GM23248 (cell line): ENCODE measurements at regions not wholly inside any gene's neighbourhood (a gene's known extent, or its start where the extent isn't known, plus 50 kb on each side); places are given as distances from the start of the nearest gene placed in this dataset.

Source experiments
- DNase-seq: peaks from one replicate; pipeline ENCODE4 v3.0.0-alpha.2; 2015
- H2AFZ ChIP-seq: fragments of 200-600 bp; sonication (generic); 2 replicates; pipeline ENCODE4 v1.6.1; 2016; ENCODE audit warnings: antibody characterized with exemption
- H3F3A ChIP-seq: fragments of 200-600 bp; sonication (generic); 2 replicates; pipeline ENCODE4 v1.6.1; 2016; ENCODE audit warnings: mild to moderate bottlenecking, antibody characterized with exemption, mixed run types; ENCODE audit not compliant: insufficient read depth
- H3K27ac ChIP-seq: fragments of 200-600 bp; sonication (generic); 2 replicates; pipeline ENCODE4 v1.5.1; 2016; ENCODE audit warnings: mild to moderate bottlenecking
- H3K27me3 ChIP-seq: fragments of 200-600 bp; sonication (generic); replicated peaks from 2 replicates; pipeline ENCODE4 v1.6.1; 2016; ENCODE audit warnings: mild to moderate bottlenecking; ENCODE audit not compliant: insufficient read depth
- H3K36me3 ChIP-seq: fragments of 200-600 bp; sonication (generic); 2 replicates; pipeline ENCODE4 v1.6.1; 2016; ENCODE audit warnings: low read depth, mild to moderate bottlenecking
- H3K4me1 ChIP-seq: fragments of 200-600 bp; sonication (generic); 2 replicates; pipeline ENCODE4 v1.6.1; 2016; ENCODE audit warnings: mild to moderate bottlenecking; ENCODE audit not compliant: insufficient read depth
- H3K4me2 ChIP-seq: fragments of 200-600 bp; sonication (generic); one replicate; pipeline ENCODE4 v1.6.1; 2016; ENCODE audit warnings: mild to moderate bottlenecking; ENCODE audit not compliant: unreplicated experiment
- H3K4me3 ChIP-seq: fragments of 200-600 bp; sonication (generic); 2 replicates; pipeline ENCODE4 v1.5.1; 2016; ENCODE audit warnings: mild to moderate bottlenecking
- H3K79me2 ChIP-seq: fragments of 200-600 bp; sonication (generic); 2 replicates; pipeline ENCODE4 v1.6.1; 2016; ENCODE audit warnings: mild to moderate bottlenecking; ENCODE audit not compliant: insufficient read depth
- H3K9ac ChIP-seq: fragments of 200-600 bp; sonication (generic); 2 replicates; pipeline ENCODE4 v1.6.1; 2016; ENCODE audit warnings: mild to moderate bottlenecking
- H3K9me2 ChIP-seq: fragments of 200-600 bp; sonication (generic); 2 replicates; pipeline ENCODE4 v1.6.1; 2016; ENCODE audit warnings: mixed run types, mild to moderate bottlenecking, moderate library complexity; ENCODE audit not compliant: insufficient read depth
- H3K9me3 ChIP-seq: fragments of 200-600 bp; sonication (generic); one replicate; pipeline ENCODE4 v1.6.1; 2017; ENCODE audit warnings: low read depth
- H4K20me1 ChIP-seq: fragments of 200-600 bp; sonication (generic); 2 replicates; pipeline ENCODE4 v1.6.0; 2016; ENCODE audit not compliant: insufficient read depth
- EZH2 ChIP-seq: fragments of 200-600 bp; sonication (generic); IDR thresholded peaks from 2 replicates; pipeline ENCODE4 v1.6.1; 2018; ENCODE audit warnings: antibody characterized with exemption, mild to moderate bottlenecking; ENCODE audit not compliant: insufficient read depth, poor library complexity, severe bottlenecking
- EZH2phosphoT487 ChIP-seq: fragments of 200-600 bp; sonication (generic); IDR thresholded peaks from 2 replicates; pipeline ENCODE4 v1.6.1; 2018; ENCODE audit warnings: antibody characterized with exemption, moderate library complexity, mild to moderate bottlenecking, low read depth; ENCODE audit not compliant: insufficient read depth
- WGBS, 2 experiments: methylation state at CpG; one replicate each; pipeline ENCODE4 v1.1.6; 2015 to 2017; ENCODE audit warnings: low lambda C conversion rate in 2 of 2, low coverage in 1 of 2; ENCODE audit errors: missing lambda C conversion rate in 2 of 2; 5-methylcytosine and 5-hydroxymethylcytosine counted together
- in situ Hi-C: fragments of 300-500 bp; cut with MboI; formaldehyde crosslinking; loops from 2 replicates; pipeline ENCODE4 v1.15.0; 2020

- no peaks in the 10 kb centered on the region for H3K79me2 ChIP-seq
- DNase-seq: peak; percentile 3
- no peaks in the 10 kb centered on the region for H3K4me1 ChIP-seq
- H3K9me2 ChIP-seq: no peaks in the 10 kb centered on the region
- H2AFZ ChIP-seq: peak overlapping the region; percentile 37
- H3K9me3 ChIP-seq: no peaks in the 10 kb centered on the region
- H3K27me3 ChIP-seq: no peaks in the 10 kb centered on the region
- no peak overlapping the region for H3K9ac ChIP-seq
- H3K4me2 ChIP-seq: peak overlapping the region; percentile 58
- in situ Hi-C loops: no loop called here
- H3K27ac ChIP-seq: no peak overlapping the region
- H3F3A ChIP-seq: no peaks in the 10 kb centered on the region
- no peak overlapping the region for H3K4me3 ChIP-seq
- no peaks in the 10 kb centered on the region for H3K36me3 ChIP-seq
- 8 to 16% methylated on average over 9 of the region's 9 CpGs for WGBS, 2 experiments
- TF ChIP-seq EZH2 (no peak), EZH2phosphoT487 (no peak)
- no peaks in the 10 kb centered on the region for H4K20me1 ChIP-seq
Measured at GRCh38 chr3:161576714-161577510, 80.3 kb downstream of the OTOL1 start.

DNA sequence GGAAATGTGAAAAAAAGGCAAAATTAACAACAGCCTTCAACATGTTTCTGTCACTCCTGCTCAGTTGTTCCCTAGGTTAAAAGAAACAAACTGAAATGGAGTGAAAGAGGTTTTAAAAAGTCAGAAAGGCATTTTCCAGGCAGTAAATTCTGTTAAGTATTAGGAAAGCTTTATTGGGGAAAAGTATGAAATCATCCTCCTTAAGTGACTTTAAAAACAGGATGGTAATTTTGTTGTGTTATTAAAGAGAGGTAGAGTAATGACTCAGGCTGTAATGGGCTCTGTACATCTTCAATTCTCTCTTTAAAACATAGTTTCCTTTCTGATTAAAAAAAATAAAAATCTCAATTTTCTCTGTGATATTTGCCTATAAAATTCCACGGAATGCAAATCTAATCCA, 81.1 kb downstream of the OTOL1 start:
- 37% methylated on average over 1 of the region's 1 CpG for WGBS, 2 experiments
- Histone ChIP-seq H3K27me3 (no peaks in the 10 kb centered on the region), H3K4me3 (no peak overlapping the region), H3F3A (no peaks in the 10 kb centered on the region), H3K9me2 (no peaks in the 10 kb centered on the region), H3K4me1 (no peaks in the 10 kb centered on the region), H3K9ac (no peak overlapping the region), H3K27ac (no peak overlapping the region), H3K79me2 (no peaks in the 10 kb centered on the region), H3K4me2 (no peak overlapping the region), H3K9me3 (no peaks in the 10 kb centered on the region), H3K36me3 (no peaks in the 10 kb centered on the region), H2AFZ (no peak overlapping the region), H4K20me1 (no peaks in the 10 kb centered on the region)
- no peak for TF ChIP-seq EZH2
- TF ChIP-seq EZH2phosphoT487: no peak
- DNase-seq: no peak
- in situ Hi-C loops: no loop called here

GRCh38 chr3:161579395-161580126, 83.0 kb downstream of the OTOL1 start:
- Histone ChIP-seq H3K4me3 (no peak overlapping the region), H3K27ac (no peak overlapping the region), H3K27me3 (no peaks in the 10 kb centered on the region), H3K9me3 (no peaks in the 10 kb centered on the region), H3K4me2 (no peak overlapping the region), H3K9ac (no peak overlapping the region), H2AFZ (no peak overlapping the region), H3K4me1 (no peaks in the 10 kb centered on the region), H3K9me2 (no peaks in the 10 kb centered on the region), H3F3A (no peaks in the 10 kb centered on the region), H3K79me2 (no peaks in the 10 kb centered on the region), H4K20me1 (no peaks in the 10 kb centered on the region), H3K36me3 (no peaks in the 10 kb centered on the region)
- 34 to 38% methylated on average over 9 of the region's 9 CpGs for WGBS, 2 experiments
- TF ChIP-seq EZH2 (no peak), EZH2phosphoT487 (no peak)
- DNase-seq: no peak
- in situ Hi-C loops: no loop called here

- no peak overlapping the region for H3K4me3 ChIP-seq
- in situ Hi-C loops: no loop called here
- no peak overlapping the region for H2AFZ ChIP-seq
- H3K36me3 ChIP-seq: no peaks in the 10 kb centered on the region
- H4K20me1 ChIP-seq: no peaks in the 10 kb centered on the region
- no peaks in the 10 kb centered on the region for H3K27me3 ChIP-seq
- H3K79me2 ChIP-seq: no peaks in the 10 kb centered on the region
- H3K4me2 ChIP-seq: no peak overlapping the region
- H3K9ac ChIP-seq: no peak overlapping the region
- H3K27ac ChIP-seq: no peak overlapping the region
- no peaks in the 10 kb centered on the region for H3K9me3 ChIP-seq
- no peak for DNase-seq
- H3K9me2 ChIP-seq: no peaks in the 10 kb centered on the region
- no peaks in the 10 kb centered on the region for H3K4me1 ChIP-seq
- H3F3A ChIP-seq: no peaks in the 10 kb centered on the region
- TF ChIP-seq EZH2phosphoT487 (no peak), EZH2 (no peak)
Measured at GRCh38 chr3:161585922-161586321, 89.3 kb downstream of the OTOL1 start.
